GM23338 (cell line): ENCODE measurements at regions not wholly inside any gene's neighbourhood (a gene's known extent, or its start where the extent isn't known, plus 50 kb on each side); places are given as distances from the start of the nearest gene placed in this dataset.

Experiments used
- ATAC-seq: fragments of 200-7000 bp; cut with Tn5 transposase; 3 replicates; pipeline ENCODE4 v1.9.1; 2020
- DNase-seq: peaks from one replicate; pipeline ENCODE4 v3.0.0-alpha.2; 2015; ENCODE audit warnings: low spot score
- H2AFZ ChIP-seq: fragments of 200-600 bp; sonication (generic); 2 replicates; pipeline ENCODE4 v1.8.0; 2016; ENCODE audit warnings: antibody characterized with exemption, mild to moderate bottlenecking, moderate library complexity
- H3F3A ChIP-seq: fragments of 200-600 bp; sonication (generic); replicated peaks from 2 replicates; pipeline ENCODE4 v1.8.0; 2017; ENCODE audit warnings: antibody characterized with exemption, mixed run types, low read depth
- H3K27ac ChIP-seq: fragments of 200-600 bp; sonication (generic); 2 replicates; pipeline ENCODE4 v1.6.1; 2016; ENCODE audit warnings: low read depth
- H3K27me3 ChIP-seq: fragments of 200-600 bp; sonication (generic); 2 replicates; pipeline ENCODE4 v1.8.0; 2016; ENCODE audit warnings: mild to moderate bottlenecking, mixed run types, moderate library complexity; ENCODE audit not compliant: insufficient read depth
- H3K36me3 ChIP-seq: fragments of 200-600 bp; sonication (generic); 2 replicates; pipeline ENCODE4 v1.8.0; 2016; ENCODE audit warnings: mild to moderate bottlenecking; ENCODE audit not compliant: insufficient read depth
- H3K4me1 ChIP-seq: fragments of 200-600 bp; sonication (generic); 2 replicates; pipeline ENCODE4 v1.8.0; 2016; ENCODE audit warnings: mild to moderate bottlenecking, moderate library complexity; ENCODE audit not compliant: insufficient read depth
- H3K4me2 ChIP-seq: fragments of 200-600 bp; sonication (generic); 2 replicates; pipeline ENCODE4 v1.7.1; 2017; ENCODE audit warnings: mixed run types
- H3K4me3 ChIP-seq: fragments of 200-600 bp; sonication (generic); 2 replicates; pipeline ENCODE4 v1.6.1; 2016; ENCODE audit warnings: mixed run types
- H3K79me2 ChIP-seq: fragments of 200-600 bp; sonication (generic); replicated peaks from 2 replicates; pipeline ENCODE4 v1.8.0; 2017; ENCODE audit warnings: mild to moderate bottlenecking; ENCODE audit not compliant: insufficient read depth
- H3K9me2 ChIP-seq: fragments of 200-600 bp; sonication (generic); 2 replicates; pipeline ENCODE4 v1.8.0; 2017; ENCODE audit not compliant: insufficient read depth
- H4K20me1 ChIP-seq: fragments of 200-600 bp; sonication (generic); replicated peaks from 2 replicates; pipeline ENCODE4 v1.8.0; 2017; ENCODE audit warnings: mild to moderate bottlenecking; ENCODE audit not compliant: insufficient read depth
- H3K27ac Mint-ChIP-seq: 2 replicates; pipeline ENCODE4 v1.8.0; 2020; ENCODE audit warnings: inconsistent platforms, mild to moderate bottlenecking, moderate library complexity, mixed read lengths
- H3K27me3 Mint-ChIP-seq: 3 replicates; pipeline ENCODE4 v1.8.0; 2022; ENCODE audit warnings: low read depth, mild to moderate bottlenecking, moderate library complexity, mixed read lengths, inconsistent platforms; ENCODE audit not compliant: insufficient read depth, poor library complexity
- H3K36me3 Mint-ChIP-seq: 3 replicates; pipeline ENCODE4 v1.8.0; 2021; ENCODE audit warnings: low read depth, mild to moderate bottlenecking, inconsistent platforms, moderate library complexity, mixed read lengths
- H3K4me1 Mint-ChIP-seq: 3 replicates; pipeline ENCODE4 v1.8.0; 2020; ENCODE audit warnings: mild to moderate bottlenecking, inconsistent platforms, mixed read lengths
- H3K4me3 Mint-ChIP-seq: 3 replicates; pipeline ENCODE4 v1.8.0; 2021; ENCODE audit warnings: moderate library complexity, mild to moderate bottlenecking, inconsistent platforms, mixed read lengths
- H3K9me3 Mint-ChIP-seq: 3 replicates; pipeline ENCODE4 v1.8.0; 2020; ENCODE audit warnings: moderate library complexity, mild to moderate bottlenecking, inconsistent platforms, mixed read lengths
- CREB1 ChIP-seq: fragments of 250-450 bp; sonication (Bioruptor Pico); IDR thresholded peaks from 2 replicates; pipeline ENCODE4 v1.5.0; 2020; ENCODE audit warnings: low read depth, mild to moderate bottlenecking, moderate library complexity
- CTCF ChIP-seq, 2 experiments: fragments of 200-600 bp in 1 of 2; sonication (generic) in 1 of 2; conservative IDR thresholded peaks; 2 replicates each; pipeline versions ENCODE4 v1.5.1 to v1.6.1; 2016 to 2017; ENCODE audit warnings: antibody characterized with exemption in 2 of 2, low read depth in 2 of 2, mild to moderate bottlenecking in 2 of 2, moderate library complexity in 1 of 2
- ETS1 ChIP-seq: IDR thresholded peaks from 2 replicates; pipeline ENCODE4 v1.6.1; 2016; ENCODE audit warnings: antibody characterized with exemption
- EZH2 ChIP-seq: fragments of 200-600 bp; sonication (generic); IDR thresholded peaks from one replicate; pipeline ENCODE4 v1.8.0; 2017; ENCODE audit warnings: antibody characterized with exemption, mild to moderate bottlenecking, low read depth; ENCODE audit not compliant: unreplicated experiment
- EZH2phosphoT487 ChIP-seq: fragments of 200-600 bp; sonication (generic); IDR thresholded peaks from one replicate; pipeline ENCODE4 v1.8.1; 2018; ENCODE audit warnings: antibody characterized with exemption; ENCODE audit not compliant: unreplicated experiment
- JUNB ChIP-seq: IDR thresholded peaks from one replicate; pipeline ENCODE4 v1.6.1; 2016; ENCODE audit warnings: antibody characterized with exemption; ENCODE audit not compliant: unreplicated experiment
- NANOG ChIP-seq: IDR thresholded peaks from 2 replicates; pipeline ENCODE4 v1.6.1; 2016; ENCODE audit warnings: antibody characterized with exemption, borderline replicate concordance
- POLR2AphosphoS5 ChIP-seq: IDR thresholded peaks from 2 replicates; pipeline ENCODE4 v1.6.1; 2016; ENCODE audit warnings: antibody characterized with exemption, low read depth
- REST ChIP-seq: IDR thresholded peaks from one replicate; pipeline ENCODE4 v1.6.1; 2018; ENCODE audit warnings: antibody characterized with exemption; ENCODE audit not compliant: unreplicated experiment
- STAT1 ChIP-seq: IDR thresholded peaks from one replicate; pipeline ENCODE4 v1.6.1; 2016; ENCODE audit warnings: antibody characterized with exemption; ENCODE audit not compliant: unreplicated experiment
- ZNF114 ChIP-seq: fragments of 250-450 bp; sonication (Bioruptor Pico); IDR thresholded peaks from 2 replicates; pipeline ENCODE4 v1.5.0; 2020; ENCODE audit warnings: mild to moderate bottlenecking, moderate library complexity
- ZNF331 ChIP-seq: fragments of 250-450 bp; sonication (Bioruptor Pico); IDR thresholded peaks from 2 replicates; pipeline ENCODE4 v1.5.0; 2020; ENCODE audit warnings: low read depth, mild to moderate bottlenecking, moderate library complexity

GRCh38 chr2:22800412-22800811 is 584.6 kb upstream of the KLHL29 start:
- no peaks in the 10 kb centered on the region for H3K27me3 ChIP-seq
- 0 out of 2 replicates have a peak overlapping the region, but pooled peaks have one; percentile 8 for H3K4me3 ChIP-seq
- no peaks in the 10 kb centered on the region for H3K79me2 ChIP-seq
- H4K20me1 ChIP-seq = no peaks in the 10 kb centered on the region
- Mint-ChIP-seq H3K4me3 (peak overlapping the region; percentile 8; the same call in 1 of the 3 replicates), H3K9me3 (peaks cover 22% of the 10 kb centered on the region), H3K4me1 (peaks cover 24% of the 10 kb centered on the region), H3K36me3 (peaks cover 22% of the 10 kb centered on the region), H3K27me3 (peaks cover 5% of the 10 kb centered on the region), H3K27ac (peak overlapping the region; percentile 83; the same call in 1 of the 2 replicates)
- H3K36me3 ChIP-seq = no peaks in the 10 kb centered on the region; the same call in 1 of the 2 replicates
- H3K4me2 ChIP-seq = peak overlapping the region; percentile 40
- DNase-seq (peak; percentile 76), ATAC-seq (peak; percentile 96)
- H3K9me2 ChIP-seq = no peaks in the 10 kb centered on the region
- TF ChIP-seq EZH2phosphoT487 = no peak
- TF ChIP-seq NANOG = no peak
- TF ChIP-seq CTCF (conservative IDR thresholded peaks at IDR 0.05; ENCODE audit: low read depth in 2 of 2) = no peak
- TF ChIP-seq POLR2AphosphoS5 = 0 out of 2 replicates have a peak, but pooled peaks have one; percentile 14
- TF ChIP-seq CREB1 (CRISPR knock-in tag) = 0 out of 2 replicates have a peak, but pooled peaks have one; percentile 26
- H3K27ac ChIP-seq = peak overlapping the region; percentile 68
- no peak overlapping the region for H2AFZ ChIP-seq
- H3K4me1 ChIP-seq = peaks cover 22% of the 10 kb centered on the region
- no peaks in the 10 kb centered on the region for H3F3A ChIP-seq

GRCh38 chr2:22801071-22801470 is 583.9 kb upstream of the KLHL29 start:
- no peaks in the 10 kb centered on the region; the same call in 1 of the 2 replicates for H3K36me3 ChIP-seq
- H3K4me3 Mint-ChIP-seq = no peak overlapping the region
- H3K9me3 Mint-ChIP-seq = peaks cover 29% of the 10 kb centered on the region
- ATAC-seq (no peak), DNase-seq (no peak)
- no peaks in the 10 kb centered on the region for H4K20me1 ChIP-seq
- no peaks in the 10 kb centered on the region for H3K27me3 ChIP-seq
- no peak overlapping the region for H3K27ac Mint-ChIP-seq
- no peaks in the 10 kb centered on the region for H3K79me2 ChIP-seq
- peaks cover 5% of the 10 kb centered on the region for H3K27me3 Mint-ChIP-seq
- H3K4me3 ChIP-seq = no peak overlapping the region
- peaks cover 18% of the 10 kb centered on the region for H3K4me1 Mint-ChIP-seq
- H3K4me1 ChIP-seq = peaks cover 16% of the 10 kb centered on the region
- peak overlapping the region; percentile 68 for H3K27ac ChIP-seq
- H3K9me2 ChIP-seq = no peaks in the 10 kb centered on the region
- peaks cover 29% of the 10 kb centered on the region for H3K36me3 Mint-ChIP-seq
- H2AFZ ChIP-seq = no peak overlapping the region
- H3F3A ChIP-seq = no peaks in the 10 kb centered on the region
- H3K4me2 ChIP-seq = peak overlapping the region; percentile 40
- TF ChIP-seq ZNF331 (CRISPR knock-in tag) (no peak), ETS1 (no peak), JUNB (no peak), NANOG (no peak), ZNF114 (no peak), STAT1 (no peak), REST (no peak), EZH2 (no peak)
